ENCODE measurements at regions not wholly inside any gene's neighbourhood (a gene's known extent, or its start where the extent isn't known, plus 50 kb on each side); places are given as distances from the start of the nearest gene placed in this dataset.

DNA sequence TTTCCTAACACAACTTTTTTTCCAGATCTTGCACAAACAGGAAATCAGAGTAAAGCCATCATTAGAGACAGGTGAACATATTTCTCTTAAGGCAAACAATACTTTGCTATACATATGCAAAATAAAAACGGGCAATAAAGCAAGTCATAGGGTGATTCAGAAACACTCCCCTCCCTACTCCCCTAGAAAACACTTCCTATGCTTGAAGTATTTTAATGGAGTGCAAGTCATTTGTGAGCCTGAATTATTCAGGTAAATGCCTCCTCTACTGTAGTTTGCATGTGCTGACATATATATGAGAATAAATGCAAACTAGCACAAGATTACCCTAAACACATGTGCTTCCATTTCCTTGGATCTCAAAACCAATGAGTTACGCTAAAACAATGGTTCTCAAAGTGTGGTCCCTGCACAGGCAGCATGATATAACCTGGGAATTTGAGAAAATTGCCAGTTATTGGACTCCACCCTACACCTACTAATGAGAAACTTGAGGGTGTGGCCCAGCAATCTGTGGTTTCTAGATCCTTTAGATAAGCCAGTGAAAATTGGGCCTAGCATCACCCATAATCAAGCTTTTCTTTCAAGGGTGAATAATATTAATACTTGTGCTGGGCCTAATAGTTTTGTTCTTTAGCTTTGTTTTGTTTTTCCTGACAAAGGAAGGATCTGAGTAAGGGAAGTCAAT, 159.7 kb upstream of the BMP4 start:
- Histone ChIP-seq H3K9ac (ENCODE audit: low read length) (no peak overlapping the region), H4K8ac (ENCODE audit: low read depth, low read length) (no peak overlapping the region), H3K4me1 (ENCODE audit: control insufficient read depth, low read depth, low read length) (no peaks in the 10 kb centered on the region), H3K4ac (ENCODE audit: low read depth, low read length) (no peak overlapping the region), H4K5ac (ENCODE audit: low read length) (no peak overlapping the region), H3K23ac (ENCODE audit: low read length) (no peak overlapping the region), H3K4me2 (ENCODE audit: low read length) (no peak overlapping the region), H3K18ac (ENCODE audit: low read length) (no peak overlapping the region), H2BK120ac (ENCODE audit: low read depth, low read length) (no peak overlapping the region), H2BK5ac (ENCODE audit: low read length) (no peak overlapping the region), H3K27ac (ENCODE audit: low read depth, low read length) (no peak overlapping the region), H3K79me2 (ENCODE audit: control insufficient read depth, insufficient read depth, low read length) (no peaks in the 10 kb centered on the region), H3K27me3 (ENCODE audit: insufficient read depth, low read length, poor library complexity) (no peaks in the 10 kb centered on the region), H3K56ac (ENCODE audit: low read length) (no peak overlapping the region), H3K4me3 (ENCODE audit: low read length) (no peak overlapping the region), H3K36me3 (ENCODE audit: control insufficient read depth, insufficient read depth, low read length) (no peaks in the 10 kb centered on the region), H2BK15ac (replicated peaks; ENCODE audit: low read depth) (no peak overlapping the region), H2AK5ac (ENCODE audit: low read length) (no peak overlapping the region), H3K79me1 (ENCODE audit: low read length) (no peaks in the 10 kb centered on the region)
- WGBS (ENCODE audit: extremely low coverage, insufficient coverage, low lambda C conversion rate) = no CpG with 5 or more reads among the region's 2 CpGs
- DNase-seq = no peak

DNA sequence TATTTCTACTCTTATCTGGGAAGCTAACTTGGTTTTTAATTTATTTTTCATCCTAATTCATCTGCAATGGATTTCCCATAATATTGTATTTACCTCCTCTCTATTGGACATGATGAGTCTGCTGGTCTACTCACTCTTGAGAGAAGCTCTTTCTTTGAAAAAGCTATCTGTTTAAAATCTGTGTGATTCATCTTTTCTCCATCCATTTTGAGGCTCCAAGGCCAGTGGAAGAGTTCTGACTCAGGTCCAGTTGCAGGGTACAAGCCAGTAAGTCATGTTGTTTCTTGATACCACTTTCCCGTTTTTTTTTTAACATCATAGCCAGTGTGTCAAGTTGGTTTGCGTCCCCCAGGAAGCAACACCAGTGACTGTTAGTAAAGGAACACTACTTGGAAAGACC, 160.3 kb upstream of the BMP4 start:
- H3K4me1 ChIP-seq (ENCODE audit: control insufficient read depth, low read depth, low read length) = no peaks in the 10 kb centered on the region
- no peak overlapping the region for H2BK5ac ChIP-seq (ENCODE audit: low read length)
- H2BK15ac ChIP-seq (replicated peaks; ENCODE audit: low read depth) = no peak overlapping the region
- H3K27ac ChIP-seq (ENCODE audit: low read depth, low read length) = no peak overlapping the region
- H3K4me2 ChIP-seq (ENCODE audit: low read length) = no peak overlapping the region
- no peaks in the 10 kb centered on the region for H3K79me1 ChIP-seq (ENCODE audit: low read length)
- H3K4me3 ChIP-seq (ENCODE audit: low read length) = no peak overlapping the region
- no peak overlapping the region for H4K8ac ChIP-seq (ENCODE audit: low read depth, low read length)
- DNase-seq = no peak
- H3K56ac ChIP-seq (ENCODE audit: low read length) = no peak overlapping the region
- H3K9ac ChIP-seq (ENCODE audit: low read length) = no peak overlapping the region
- H3K79me2 ChIP-seq (ENCODE audit: control insufficient read depth, insufficient read depth, low read length) = no peaks in the 10 kb centered on the region
- WGBS (ENCODE audit: extremely low coverage, insufficient coverage, low lambda C conversion rate) = no CpG with 5 or more reads among the region's 2 CpGs
- H2AK5ac ChIP-seq (ENCODE audit: low read length) = no peak overlapping the region
- H3K23ac ChIP-seq (ENCODE audit: low read length) = no peak overlapping the region
- H3K18ac ChIP-seq (ENCODE audit: low read length) = no peak overlapping the region
- H3K27me3 ChIP-seq (ENCODE audit: insufficient read depth, low read length, poor library complexity) = no peaks in the 10 kb centered on the region
- no peaks in the 10 kb centered on the region for H3K36me3 ChIP-seq (ENCODE audit: control insufficient read depth, insufficient read depth, low read length)
- H3K4ac ChIP-seq (ENCODE audit: low read depth, low read length) = no peak overlapping the region
- no peak overlapping the region for H2BK120ac ChIP-seq (ENCODE audit: low read depth, low read length)
- no peak overlapping the region for H4K5ac ChIP-seq (ENCODE audit: low read length)

DNA sequence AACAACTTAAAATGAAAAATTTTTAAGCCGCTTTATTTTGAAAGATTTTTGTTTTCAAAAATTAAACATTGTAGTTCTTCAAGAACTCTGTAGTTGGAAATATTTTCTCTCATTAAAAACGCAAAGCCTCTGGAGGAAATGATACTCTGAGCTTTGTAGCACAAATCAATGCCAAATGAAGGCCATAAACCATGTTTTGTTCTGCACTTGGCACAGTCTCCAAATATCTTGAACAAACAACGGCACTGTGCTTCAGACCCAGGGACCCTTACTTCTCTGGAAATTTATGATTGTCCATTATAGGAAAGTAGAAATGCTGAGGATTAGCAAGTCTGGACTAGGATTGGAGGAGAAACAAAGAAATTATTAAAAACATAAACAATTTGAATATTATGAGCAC, 160.8 kb upstream of the BMP4 start:
- no peak overlapping the region for H3K56ac ChIP-seq (ENCODE audit: low read length)
- no CpG with 5 or more reads among the region's 3 CpGs for WGBS (ENCODE audit: extremely low coverage, insufficient coverage, low lambda C conversion rate)
- no peak overlapping the region for H4K5ac ChIP-seq (ENCODE audit: low read length)

DNA sequence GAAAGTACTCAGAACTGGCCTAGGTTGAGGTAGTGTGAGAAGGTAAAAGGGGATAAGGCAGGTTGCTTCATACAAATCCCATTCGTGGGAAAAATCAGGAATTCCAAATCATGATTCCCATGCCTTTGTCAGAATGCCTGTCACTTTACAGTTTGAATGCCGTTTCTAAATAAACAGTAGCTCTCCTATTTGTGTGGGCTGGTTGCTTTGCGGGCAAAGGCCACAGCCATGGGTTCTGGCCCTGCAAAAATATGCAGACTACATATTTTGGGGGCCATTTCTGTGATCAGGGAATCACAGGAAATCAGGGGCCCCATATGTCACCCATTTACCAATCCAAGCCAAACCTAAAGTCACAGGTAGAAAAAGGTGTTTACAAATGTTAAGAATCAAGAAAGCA, 161.3 kb upstream of the BMP4 start:
- H3K79me1 ChIP-seq (ENCODE audit: low read length) = no peaks in the 10 kb centered on the region
- H3K4ac ChIP-seq (ENCODE audit: low read depth, low read length) = no peak overlapping the region
- H3K4me2 ChIP-seq (ENCODE audit: low read length) = no peak overlapping the region
- no peaks in the 10 kb centered on the region for H3K27me3 ChIP-seq (ENCODE audit: insufficient read depth, low read length, poor library complexity)
- H3K27ac ChIP-seq (ENCODE audit: low read depth, low read length) = no peak overlapping the region
- H3K56ac ChIP-seq (ENCODE audit: low read length) = no peak overlapping the region
- no peaks in the 10 kb centered on the region for H3K79me2 ChIP-seq (ENCODE audit: control insufficient read depth, insufficient read depth, low read length)
- H2BK15ac ChIP-seq (replicated peaks; ENCODE audit: low read depth) = no peak overlapping the region
- no peak overlapping the region for H2AK5ac ChIP-seq (ENCODE audit: low read length)
- DNase-seq = no peak
- H2BK5ac ChIP-seq (ENCODE audit: low read length) = no peak overlapping the region
- H3K18ac ChIP-seq (ENCODE audit: low read length) = no peak overlapping the region
- no peaks in the 10 kb centered on the region for H3K36me3 ChIP-seq (ENCODE audit: control insufficient read depth, insufficient read depth, low read length)
- H3K4me3 ChIP-seq (ENCODE audit: low read length) = no peak overlapping the region
- H4K5ac ChIP-seq (ENCODE audit: low read length) = no peak overlapping the region
- H3K4me1 ChIP-seq (ENCODE audit: control insufficient read depth, low read depth, low read length) = no peaks in the 10 kb centered on the region
- H3K9ac ChIP-seq (ENCODE audit: low read length) = no peak overlapping the region
- no peak overlapping the region for H4K8ac ChIP-seq (ENCODE audit: low read depth, low read length)
- H3K23ac ChIP-seq (ENCODE audit: low read length) = no peak overlapping the region
- no CpG with 5 or more reads among the region's 3 CpGs for WGBS (ENCODE audit: extremely low coverage, insufficient coverage, low lambda C conversion rate)
- no peak overlapping the region for H2BK120ac ChIP-seq (ENCODE audit: low read depth, low read length)

More for the DNA sequence above, 160.8 kb upstream of the BMP4 start:
- H3K79me2 ChIP-seq (ENCODE audit: control insufficient read depth, insufficient read depth, low read length) = no peaks in the 10 kb centered on the region
- no peak overlapping the region for H2AK5ac ChIP-seq (ENCODE audit: low read length)
- H2BK15ac ChIP-seq (replicated peaks; ENCODE audit: low read depth) = no peak overlapping the region
- H3K23ac ChIP-seq (ENCODE audit: low read length) = no peak overlapping the region
- H3K27ac ChIP-seq (ENCODE audit: low read depth, low read length) = no peak overlapping the region
- no peak for DNase-seq
- H3K9ac ChIP-seq (ENCODE audit: low read length) = no peak overlapping the region
- no peak overlapping the region for H4K8ac ChIP-seq (ENCODE audit: low read depth, low read length)
- H3K4me3 ChIP-seq (ENCODE audit: low read length) = no peak overlapping the region
- no peak overlapping the region for H3K4ac ChIP-seq (ENCODE audit: low read depth, low read length)
- H3K36me3 ChIP-seq (ENCODE audit: control insufficient read depth, insufficient read depth, low read length) = no peaks in the 10 kb centered on the region
- no peak overlapping the region for H2BK120ac ChIP-seq (ENCODE audit: low read depth, low read length)
- no peaks in the 10 kb centered on the region for H3K79me1 ChIP-seq (ENCODE audit: low read length)
- H3K27me3 ChIP-seq (ENCODE audit: insufficient read depth, low read length, poor library complexity) = no peaks in the 10 kb centered on the region
- no peak overlapping the region for H3K18ac ChIP-seq (ENCODE audit: low read length)
- H3K4me1 ChIP-seq (ENCODE audit: control insufficient read depth, low read depth, low read length) = no peaks in the 10 kb centered on the region
- H2BK5ac ChIP-seq (ENCODE audit: low read length) = no peak overlapping the region
- no peak overlapping the region for H3K4me2 ChIP-seq (ENCODE audit: low read length)

DNA sequence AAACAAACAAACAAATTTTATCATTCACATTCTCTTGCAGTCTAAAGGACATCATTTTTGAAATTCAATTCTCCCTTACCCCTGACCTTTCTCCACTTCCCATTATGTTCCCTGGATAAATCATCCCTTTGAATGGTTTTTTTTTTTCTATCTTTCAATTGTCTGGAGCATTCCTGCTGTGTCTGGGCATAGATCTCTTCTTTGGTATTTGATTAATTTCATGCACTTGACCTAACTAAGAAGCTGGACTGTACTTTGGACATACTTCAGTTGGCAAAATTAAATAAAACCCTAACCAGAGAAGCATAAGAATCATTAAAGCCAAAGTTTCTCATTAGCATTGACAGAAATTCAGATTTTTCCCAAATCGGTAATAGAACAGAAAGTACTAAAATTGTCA, 163.6 kb upstream of the BMP4 start:
- Histone ChIP-seq H2AK5ac (ENCODE audit: low read length) (no peak overlapping the region), H3K4me3 (ENCODE audit: low read length) (no peak overlapping the region), H2BK120ac (ENCODE audit: low read depth, low read length) (no peak overlapping the region), H3K79me1 (ENCODE audit: low read length) (no peaks in the 10 kb centered on the region), H3K4me2 (ENCODE audit: low read length) (no peak overlapping the region), H3K79me2 (ENCODE audit: control insufficient read depth, insufficient read depth, low read length) (no peaks in the 10 kb centered on the region), H3K9ac (ENCODE audit: low read length) (no peak overlapping the region), H2BK15ac (replicated peaks; ENCODE audit: low read depth) (no peak overlapping the region), H3K18ac (ENCODE audit: low read length) (no peak overlapping the region), H3K27ac (ENCODE audit: low read depth, low read length) (no peak overlapping the region), H3K4me1 (ENCODE audit: control insufficient read depth, low read depth, low read length) (no peaks in the 10 kb centered on the region), H3K23ac (ENCODE audit: low read length) (no peak overlapping the region), H3K56ac (ENCODE audit: low read length) (no peak overlapping the region), H4K8ac (ENCODE audit: low read depth, low read length) (no peak overlapping the region), H3K4ac (ENCODE audit: low read depth, low read length) (no peak overlapping the region), H3K27me3 (ENCODE audit: insufficient read depth, low read length, poor library complexity) (no peaks in the 10 kb centered on the region), H4K5ac (ENCODE audit: low read length) (no peak overlapping the region), H2BK5ac (ENCODE audit: low read length) (no peak overlapping the region), H3K36me3 (ENCODE audit: control insufficient read depth, insufficient read depth, low read length) (no peaks in the 10 kb centered on the region)
- DNase-seq = no peak
- WGBS (ENCODE audit: extremely low coverage, insufficient coverage, low lambda C conversion rate) = no CpG with 5 or more reads among the region's 1 CpG

DNA sequence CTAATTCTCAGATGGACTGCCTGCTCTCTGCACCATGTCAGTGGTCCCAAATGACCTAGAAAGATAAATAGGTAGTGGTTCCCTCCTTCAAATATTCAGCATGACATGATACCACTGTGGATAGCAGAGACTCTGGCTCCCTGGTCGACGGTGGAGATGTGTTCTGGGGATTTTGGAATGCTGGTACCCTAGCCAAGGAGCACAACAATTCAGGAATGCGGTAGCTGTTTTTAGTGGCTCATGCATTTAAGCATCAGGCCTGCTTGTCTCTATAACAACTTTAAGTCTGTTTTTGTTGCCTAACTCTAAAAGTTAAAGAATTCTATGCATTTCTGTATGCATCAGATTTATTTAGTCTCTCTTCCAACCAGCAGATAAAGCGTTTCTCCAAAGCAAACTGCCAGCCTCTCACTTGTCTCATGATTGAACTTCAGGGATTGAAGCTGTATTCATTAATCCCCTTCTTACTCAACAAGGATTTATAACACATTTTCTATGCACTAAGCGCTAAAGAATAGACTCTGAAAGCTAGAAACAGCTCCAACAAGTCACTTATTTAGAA, 164.9 kb upstream of the BMP4 start:
- Histone ChIP-seq H4K8ac (ENCODE audit: low read depth, low read length) (no peak overlapping the region), H3K4me1 (ENCODE audit: control insufficient read depth, low read depth, low read length) (no peaks in the 10 kb centered on the region), H3K79me2 (ENCODE audit: control insufficient read depth, insufficient read depth, low read length) (no peaks in the 10 kb centered on the region), H3K23ac (ENCODE audit: low read length) (no peak overlapping the region), H3K27ac (ENCODE audit: low read depth, low read length) (no peak overlapping the region), H2BK5ac (ENCODE audit: low read length) (no peak overlapping the region), H3K56ac (ENCODE audit: low read length) (no peak overlapping the region), H3K4ac (ENCODE audit: low read depth, low read length) (no peak overlapping the region), H2AK5ac (ENCODE audit: low read length) (no peak overlapping the region), H3K79me1 (ENCODE audit: low read length) (no peaks in the 10 kb centered on the region), H3K4me3 (ENCODE audit: low read length) (no peak overlapping the region), H3K9ac (ENCODE audit: low read length) (no peak overlapping the region), H3K4me2 (ENCODE audit: low read length) (no peak overlapping the region), H3K18ac (ENCODE audit: low read length) (no peak overlapping the region), H4K5ac (ENCODE audit: low read length) (no peak overlapping the region), H2BK15ac (replicated peaks; ENCODE audit: low read depth) (no peak overlapping the region), H3K36me3 (ENCODE audit: control insufficient read depth, insufficient read depth, low read length) (no peaks in the 10 kb centered on the region), H2BK120ac (ENCODE audit: low read depth, low read length) (no peak overlapping the region), H3K27me3 (ENCODE audit: insufficient read depth, low read length, poor library complexity) (no peaks in the 10 kb centered on the region)
- no peak for DNase-seq
- WGBS (ENCODE audit: extremely low coverage, insufficient coverage, low lambda C conversion rate) = no CpG with 5 or more reads among the region's 5 CpGs
